ENCODE measurements at regions not wholly inside any gene's neighbourhood (a gene's known extent, or its start where the extent isn't known, plus 50 kb on each side); places are given as distances from the start of the nearest gene placed in this dataset.
A peak's percentile ranks its signal among the peaks of the same experiment; 100 is the strongest.

DNA sequence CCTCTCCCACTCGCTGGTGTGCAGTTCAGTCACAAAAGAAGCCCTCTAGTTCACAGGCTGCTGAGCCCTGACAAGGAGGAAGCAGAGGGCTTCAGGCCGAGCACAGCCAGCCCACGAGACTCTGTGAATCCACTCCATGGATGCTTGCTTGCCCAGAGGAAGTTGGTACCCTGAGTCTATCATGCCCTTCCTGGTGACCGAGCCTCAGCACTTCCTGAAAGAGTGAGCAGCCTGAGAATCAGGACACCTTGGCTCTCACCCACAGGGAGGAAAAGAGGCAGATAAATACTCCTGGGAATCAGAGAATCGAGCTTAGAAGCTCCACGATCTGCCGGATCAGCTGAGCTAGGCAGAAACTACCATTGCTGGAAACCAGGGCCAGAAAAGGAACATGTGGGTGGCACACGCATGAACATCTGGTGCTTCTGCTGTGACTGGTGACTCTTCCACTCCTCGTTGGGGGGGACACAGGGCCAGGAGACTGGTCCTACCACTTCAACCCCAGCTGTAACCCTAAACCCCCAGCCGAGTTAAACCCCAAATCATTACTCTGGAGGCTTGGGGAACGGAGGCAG, 376.3 kb upstream of the CAMK1G start:
- FAIRE-seq (no peak), DNase-seq (ENCODE audit: insufficient read length, low spot score) (no peak)
- TF ChIP-seq, protein P1, sequence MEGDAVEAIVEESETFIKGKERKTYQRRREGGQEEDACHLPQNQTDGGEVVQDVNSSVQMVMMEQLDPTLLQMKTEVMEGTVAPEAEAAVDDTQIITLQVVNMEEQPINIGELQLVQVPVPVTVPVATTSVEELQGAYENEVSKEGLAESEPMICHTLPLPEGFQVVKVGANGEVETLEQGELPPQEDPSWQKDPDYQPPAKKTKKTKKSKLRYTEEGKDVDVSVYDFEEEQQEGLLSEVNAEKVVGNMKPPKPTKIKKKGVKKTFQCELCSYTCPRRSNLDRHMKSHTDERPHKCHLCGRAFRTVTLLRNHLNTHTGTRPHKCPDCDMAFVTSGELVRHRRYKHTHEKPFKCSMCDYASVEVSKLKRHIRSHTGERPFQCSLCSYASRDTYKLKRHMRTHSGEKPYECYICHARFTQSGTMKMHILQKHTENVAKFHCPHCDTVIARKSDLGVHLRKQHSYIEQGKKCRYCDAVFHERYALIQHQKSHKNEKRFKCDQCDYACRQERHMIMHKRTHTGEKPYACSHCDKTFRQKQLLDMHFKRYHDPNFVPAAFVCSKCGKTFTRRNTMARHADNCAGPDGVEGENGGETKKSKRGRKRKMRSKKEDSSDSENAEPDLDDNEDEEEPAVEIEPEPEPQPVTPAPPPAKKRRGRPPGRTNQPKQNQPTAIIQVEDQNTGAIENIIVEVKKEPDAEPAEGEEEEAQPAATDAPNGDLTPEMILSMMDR (IDR thresholded peaks at IDR 0.05; ENCODE audit: insufficient read depth, missing control alignments): no peak

- TF ChIP-seq, protein P1 (IDR thresholded peaks at IDR 0.05; ENCODE audit: insufficient read depth, missing control alignments): peak; percentile 81
- peak; percentile 41 for DNase-seq (ENCODE audit: insufficient read length, low spot score)
- FAIRE-seq: no peak
Observed at GRCh38 chr1:209207701-209208286, 375.7 kb upstream of the CAMK1G start.

- TF ChIP-seq, protein P1 (IDR thresholded peaks at IDR 0.05; ENCODE audit: insufficient read depth, missing control alignments): no peak
- FAIRE-seq: no peak
- no peak for DNase-seq (ENCODE audit: insufficient read length, low spot score)
Observed at GRCh38 chr1:209208648-209209047, 374.9 kb upstream of the CAMK1G start.

DNA sequence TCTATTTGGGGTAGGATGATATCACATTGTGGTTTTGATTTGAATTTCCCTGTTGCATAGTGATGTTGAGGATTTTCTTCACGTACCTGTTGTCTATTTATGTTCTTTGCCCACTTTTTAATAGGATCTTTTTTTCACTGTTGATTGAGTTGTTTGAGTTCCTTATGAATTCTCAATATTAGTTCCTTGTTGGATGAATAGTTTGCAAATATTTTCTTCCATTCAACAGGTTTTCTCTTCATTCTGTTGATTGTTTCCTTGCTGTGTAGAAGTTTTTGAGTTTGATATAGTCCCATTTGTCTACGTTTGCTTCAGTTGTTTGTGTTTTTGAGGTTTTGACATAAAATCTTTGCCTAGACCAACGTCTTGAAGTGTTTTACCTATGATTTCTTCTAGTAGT, 369.5 kb upstream of the CAMK1G start:
- FAIRE-seq (no peak), DNase-seq (ENCODE audit: insufficient read length, low spot score) (no peak)
- TF ChIP-seq, protein P1 (IDR thresholded peaks at IDR 0.05; ENCODE audit: insufficient read depth, missing control alignments): no peak

DNA sequence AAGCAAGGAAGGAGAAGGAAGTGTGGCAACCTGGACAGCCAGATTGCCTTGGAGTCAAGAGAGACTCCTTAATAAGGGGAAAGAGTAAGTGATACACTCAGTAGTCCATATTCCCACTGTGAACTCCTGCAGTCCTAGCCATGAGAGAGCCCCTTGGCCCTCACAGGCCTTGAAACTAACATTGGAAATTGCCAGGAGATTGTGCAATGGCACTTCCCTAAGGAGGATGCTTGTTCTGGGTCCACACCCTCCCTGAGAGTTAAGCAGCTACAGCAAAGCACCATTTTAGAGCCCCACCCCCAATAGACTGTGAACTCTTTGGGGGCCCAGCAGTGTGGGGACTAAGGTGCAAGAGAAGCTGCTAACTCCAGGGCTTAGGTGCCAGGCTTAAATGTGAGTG, 367.7 kb upstream of the CAMK1G start:
- DNase-seq (ENCODE audit: insufficient read length, low spot score) (no peak), FAIRE-seq (no peak)
- TF ChIP-seq, protein P1 (IDR thresholded peaks at IDR 0.05; ENCODE audit: insufficient read depth, missing control alignments): no peak

GRCh38 chr1:209218113-209218512, 365.4 kb upstream of the CAMK1G start:
- FAIRE-seq (no peak), DNase-seq (ENCODE audit: insufficient read length, low spot score) (no peak)
- TF ChIP-seq, protein P1 (IDR thresholded peaks at IDR 0.05; ENCODE audit: insufficient read depth, missing control alignments): no peak

GRCh38 chr1:209218981-209219380, 364.5 kb upstream of the CAMK1G start:
- DNase-seq (ENCODE audit: insufficient read length, low spot score): no peak
- FAIRE-seq: no peak
- TF ChIP-seq, protein P1 (IDR thresholded peaks at IDR 0.05; ENCODE audit: insufficient read depth, missing control alignments): no peak
